Endodermal cell (in vitro differentiated cells): ENCODE measurements at regions not wholly inside any gene's neighbourhood (a gene's known extent, or its start where the extent isn't known, plus 50 kb on each side); places are given as distances from the start of the nearest gene placed in this dataset.

ENCODE experiments used
- DNase-seq: peaks from one replicate; pipeline ENCODE4 v3.0.0-alpha.2; 2017
- H3K27ac ChIP-seq: 2 replicates; pipeline ENCODE4 v1.5.1; 2013; ENCODE audit warnings: mild to moderate bottlenecking, low read depth, low read length, moderate library complexity
- H3K27me3 ChIP-seq: 2 replicates; pipeline ENCODE4 v1.6.1; 2013; ENCODE audit warnings: mild to moderate bottlenecking, low read length, moderate library complexity; ENCODE audit not compliant: insufficient read depth, control insufficient read depth, poor library complexity, severe bottlenecking
- H3K36me3 ChIP-seq: 2 replicates; pipeline ENCODE4 v1.7.0; 2013; ENCODE audit warnings: mild to moderate bottlenecking, low read length, moderate library complexity; ENCODE audit not compliant: control insufficient read depth, insufficient read depth
- H3K4me1 ChIP-seq: one replicate; pipeline ENCODE4 v1.7.0; 2013; ENCODE audit warnings: low read length; ENCODE audit not compliant: control insufficient read depth, insufficient read depth
- H3K4me3 ChIP-seq: 2 replicates; pipeline ENCODE4 v1.5.1; 2013; ENCODE audit warnings: mild to moderate bottlenecking, low read length, moderate library complexity
- H3K9ac ChIP-seq: 2 replicates; pipeline ENCODE4 v1.6.1; 2013; ENCODE audit warnings: mild to moderate bottlenecking, low read length, moderate library complexity; ENCODE audit not compliant: poor library complexity, severe bottlenecking; ENCODE audit errors: extremely low read depth
- H3K9me3 ChIP-seq: 2 replicates; pipeline ENCODE4 v1.6.1; 2013; ENCODE audit warnings: mild to moderate bottlenecking, low read length, moderate library complexity; ENCODE audit not compliant: control insufficient read depth
- H3K27ac Mint-ChIP-seq: 2 replicates; pipeline ENCODE4 v1.8.0; 2020; ENCODE audit warnings: mixed read lengths
- H3K27me3 Mint-ChIP-seq: 2 replicates; pipeline ENCODE4 v1.8.0; 2021; ENCODE audit warnings: mild to moderate bottlenecking, mixed read lengths; ENCODE audit not compliant: insufficient read depth
- H3K36me3 Mint-ChIP-seq: 2 replicates; pipeline ENCODE4 v1.8.0; 2020; ENCODE audit warnings: low read depth, mixed read lengths
- H3K4me1 Mint-ChIP-seq: 2 replicates; pipeline ENCODE4 v1.8.0; 2020; ENCODE audit warnings: mixed read lengths
- H3K4me3 Mint-ChIP-seq: 2 replicates; pipeline ENCODE4 v1.8.0; 2020; ENCODE audit warnings: mild to moderate bottlenecking, moderate library complexity, mixed read lengths
- H3K9me3 Mint-ChIP-seq: 2 replicates; pipeline ENCODE4 v1.8.0; 2020; ENCODE audit warnings: mild to moderate bottlenecking, mixed read lengths
- WGBS, 2 experiments: methylation state at CpG; one replicate each; pipeline versions ENCODE4 v1.1.5 to v1.1.7; 2013; ENCODE audit warnings: missing lambda C conversion rate in 2 of 2, mixed read lengths in 1 of 2; ENCODE audit not compliant: insufficient coverage in 1 of 2, insufficient read length in 1 of 2; 5-methylcytosine and 5-hydroxymethylcytosine counted together
- TF ChIP-seq, protein P1 (sequence below): fragments of 200-600 bp; sonication (generic); conservative IDR thresholded peaks from 2 replicates; pipeline ENCODE4 v1.5.0; 2021; ENCODE audit warnings: antibody characterized with exemption, mild to moderate bottlenecking

DNA sequence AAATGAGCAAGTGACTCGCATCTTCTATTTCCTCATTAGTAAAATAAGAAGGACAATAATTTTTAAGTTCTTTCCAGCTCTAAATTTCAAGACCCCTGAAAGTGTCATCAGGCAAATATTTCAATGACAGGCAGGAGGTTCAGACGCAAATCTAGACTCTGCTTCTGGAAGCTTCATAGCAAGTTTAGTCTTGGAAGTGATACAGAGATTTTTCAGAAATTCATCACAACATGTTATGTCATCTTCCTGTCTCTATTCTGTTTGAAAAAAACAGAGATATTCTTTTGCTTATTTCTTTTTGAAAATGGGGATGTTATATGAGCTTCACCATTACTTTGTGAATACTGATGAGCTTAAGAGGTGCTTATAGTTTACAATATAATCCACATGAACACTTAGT is 74.0 kb downstream of the C3orf85 start:
- H3K4me3 ChIP-seq = no peak overlapping the region
- H3K27ac Mint-ChIP-seq = no peak overlapping the region
- no peak overlapping the region for H3K9ac ChIP-seq
- no peaks in the 10 kb centered on the region for H3K27me3 ChIP-seq
- H3K36me3 ChIP-seq = no peaks in the 10 kb centered on the region
- H3K9me3 ChIP-seq = no peaks in the 10 kb centered on the region
- H3K36me3 Mint-ChIP-seq = no peaks in the 10 kb centered on the region
- H3K4me1 ChIP-seq = no peaks in the 10 kb centered on the region
- WGBS, 2 experiments = 83 to 89% methylated on average over 1 to 2 of the region's 2 CpGs
- no peak overlapping the region for H3K4me3 Mint-ChIP-seq
- TF ChIP-seq, protein P1, sequence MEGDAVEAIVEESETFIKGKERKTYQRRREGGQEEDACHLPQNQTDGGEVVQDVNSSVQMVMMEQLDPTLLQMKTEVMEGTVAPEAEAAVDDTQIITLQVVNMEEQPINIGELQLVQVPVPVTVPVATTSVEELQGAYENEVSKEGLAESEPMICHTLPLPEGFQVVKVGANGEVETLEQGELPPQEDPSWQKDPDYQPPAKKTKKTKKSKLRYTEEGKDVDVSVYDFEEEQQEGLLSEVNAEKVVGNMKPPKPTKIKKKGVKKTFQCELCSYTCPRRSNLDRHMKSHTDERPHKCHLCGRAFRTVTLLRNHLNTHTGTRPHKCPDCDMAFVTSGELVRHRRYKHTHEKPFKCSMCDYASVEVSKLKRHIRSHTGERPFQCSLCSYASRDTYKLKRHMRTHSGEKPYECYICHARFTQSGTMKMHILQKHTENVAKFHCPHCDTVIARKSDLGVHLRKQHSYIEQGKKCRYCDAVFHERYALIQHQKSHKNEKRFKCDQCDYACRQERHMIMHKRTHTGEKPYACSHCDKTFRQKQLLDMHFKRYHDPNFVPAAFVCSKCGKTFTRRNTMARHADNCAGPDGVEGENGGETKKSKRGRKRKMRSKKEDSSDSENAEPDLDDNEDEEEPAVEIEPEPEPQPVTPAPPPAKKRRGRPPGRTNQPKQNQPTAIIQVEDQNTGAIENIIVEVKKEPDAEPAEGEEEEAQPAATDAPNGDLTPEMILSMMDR = no peak
- H3K4me1 Mint-ChIP-seq = no peaks in the 10 kb centered on the region
- no peaks in the 10 kb centered on the region for H3K27me3 Mint-ChIP-seq
- H3K27ac ChIP-seq = no peak overlapping the region
- DNase-seq = no peak
- H3K9me3 Mint-ChIP-seq = no peaks in the 10 kb centered on the region

DNA sequence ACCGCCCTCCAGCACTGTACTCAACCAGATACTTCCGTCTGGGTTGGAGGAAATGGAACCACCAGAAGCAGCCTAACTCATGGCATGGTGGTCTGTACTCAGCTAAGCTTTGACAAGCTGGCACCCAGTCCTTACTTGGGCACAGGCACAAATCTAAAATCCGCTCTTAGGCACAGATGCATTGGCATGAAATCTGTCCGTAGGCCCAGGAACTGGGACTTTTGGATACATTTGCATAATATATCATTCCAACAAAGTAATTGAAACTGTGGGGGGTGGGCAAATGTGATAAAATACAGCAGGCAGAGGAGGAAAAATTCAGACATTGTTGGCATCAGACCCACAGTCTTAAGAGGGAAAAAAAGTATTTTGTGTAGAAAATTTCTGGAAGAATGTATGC is 75.4 kb downstream of the C3orf85 start:
- Mint-ChIP-seq H3K4me3 (no peak overlapping the region), H3K4me1 (no peaks in the 10 kb centered on the region), H3K27me3 (no peaks in the 10 kb centered on the region), H3K27ac (no peak overlapping the region), H3K36me3 (no peaks in the 10 kb centered on the region), H3K9me3 (no peaks in the 10 kb centered on the region)
- no peaks in the 10 kb centered on the region for H3K27me3 ChIP-seq
- WGBS, 2 experiments = 94% methylated on average over 3 to 4 of the region's 4 CpGs
- H3K36me3 ChIP-seq = no peaks in the 10 kb centered on the region
- TF ChIP-seq, protein P1 = no peak
- no peak overlapping the region for H3K27ac ChIP-seq
- no peaks in the 10 kb centered on the region for H3K4me1 ChIP-seq
- no peak overlapping the region for H3K9ac ChIP-seq
- H3K4me3 ChIP-seq = no peak overlapping the region
- H3K9me3 ChIP-seq = no peaks in the 10 kb centered on the region
- no peak for DNase-seq

DNA sequence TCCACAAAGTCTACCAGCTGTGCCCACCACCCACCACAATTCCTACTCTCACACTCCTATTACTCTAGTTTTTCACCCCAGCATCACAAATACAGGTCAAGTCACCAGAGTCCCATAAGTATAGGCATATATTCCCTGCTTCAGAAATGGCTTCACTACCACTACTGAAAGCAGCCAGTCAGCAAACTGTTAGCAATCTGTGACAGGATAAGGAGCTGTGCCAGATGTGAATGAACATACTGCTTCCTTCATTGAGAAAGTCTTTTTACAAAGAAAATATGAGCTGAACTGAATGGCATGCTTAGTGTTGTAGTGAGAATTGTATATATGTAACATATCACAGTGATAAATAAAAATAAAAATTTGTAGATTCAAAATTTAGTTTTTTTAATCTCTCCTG is 76.8 kb downstream of the C3orf85 start:
- Histone ChIP-seq H3K27ac (no peak overlapping the region), H3K4me3 (no peak overlapping the region), H3K9ac (no peak overlapping the region), H3K9me3 (no peaks in the 10 kb centered on the region), H3K27me3 (no peaks in the 10 kb centered on the region), H3K4me1 (no peaks in the 10 kb centered on the region), H3K36me3 (no peaks in the 10 kb centered on the region)
- no peak for DNase-seq
- Mint-ChIP-seq H3K4me3 (no peak overlapping the region), H3K36me3 (no peaks in the 10 kb centered on the region), H3K27ac (no peak overlapping the region), H3K9me3 (peaks cover 6% of the 10 kb centered on the region), H3K4me1 (no peaks in the 10 kb centered on the region), H3K27me3 (no peaks in the 10 kb centered on the region)
- TF ChIP-seq, protein P1 = no peak
